ENCODE measurements at regions not wholly inside any gene's neighbourhood (a gene's known extent, or its start where the extent isn't known, plus 50 kb on each side); places are given as distances from the start of the nearest gene placed in this dataset.

DNA sequence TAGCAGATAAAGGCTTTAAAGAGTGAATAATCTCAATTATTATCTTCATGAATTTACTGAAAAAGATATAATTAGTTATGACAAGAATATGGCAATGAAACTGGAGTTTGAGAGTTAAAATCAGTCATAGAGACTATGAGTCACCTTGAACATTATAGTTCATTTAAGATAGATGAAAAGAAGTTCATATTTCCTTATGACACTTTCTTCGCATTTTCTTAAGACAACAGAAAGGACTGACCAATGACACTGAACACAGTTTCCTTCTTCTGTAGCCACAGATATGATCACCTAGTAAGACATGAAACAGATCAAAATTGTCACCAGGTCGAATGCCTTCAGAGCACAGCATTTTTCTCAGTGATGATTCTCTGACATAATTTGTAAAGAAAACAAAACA, 202.1 kb downstream of the KLF12 start:
- no peak overlapping the region for H3K27ac Mint-ChIP-seq (ENCODE audit: unreplicated experiment)
- POLR2A ChIA-PET, result no interaction called here
- peaks cover 7% of the 10 kb centered on the region for H3K4me1 Mint-ChIP-seq (ENCODE audit: low read depth, unreplicated experiment)
- Histone ChIP-seq H3K36me3 (ENCODE audit: control insufficient read depth, insufficient read depth, low read length) (no peaks in the 10 kb centered on the region), H3K9me3 (no peaks in the 10 kb centered on the region), H3K4me1 (no peaks in the 10 kb centered on the region), H3K4me3 (ENCODE audit: low read depth, low read length) (no peak overlapping the region), H3K27me3 (replicated peaks; ENCODE audit: control insufficient read depth, insufficient read depth, low read length) (no peaks in the 10 kb centered on the region)
- intact Hi-C loops (cut with micrococcal nuclease; ENCODE audit: unreplicated experiment), result no loop called here
- no peak for DNase-seq
- no peaks in the 10 kb centered on the region for H3K9me3 Mint-ChIP-seq (ENCODE audit: unreplicated experiment)
- CTCF ChIA-PET, result no interaction called here
- BruUV-seq (replicated peaks), result no TSS peak
- no peaks in the 10 kb centered on the region for H3K27me3 Mint-ChIP-seq (ENCODE audit: insufficient read depth, unreplicated experiment)
- H3K36me3 Mint-ChIP-seq (ENCODE audit: insufficient read depth, unreplicated experiment), result no peaks in the 10 kb centered on the region
- H3K4me3 Mint-ChIP-seq (ENCODE audit: unreplicated experiment), result no peak overlapping the region
- TF ChIP-seq, protein P1, sequence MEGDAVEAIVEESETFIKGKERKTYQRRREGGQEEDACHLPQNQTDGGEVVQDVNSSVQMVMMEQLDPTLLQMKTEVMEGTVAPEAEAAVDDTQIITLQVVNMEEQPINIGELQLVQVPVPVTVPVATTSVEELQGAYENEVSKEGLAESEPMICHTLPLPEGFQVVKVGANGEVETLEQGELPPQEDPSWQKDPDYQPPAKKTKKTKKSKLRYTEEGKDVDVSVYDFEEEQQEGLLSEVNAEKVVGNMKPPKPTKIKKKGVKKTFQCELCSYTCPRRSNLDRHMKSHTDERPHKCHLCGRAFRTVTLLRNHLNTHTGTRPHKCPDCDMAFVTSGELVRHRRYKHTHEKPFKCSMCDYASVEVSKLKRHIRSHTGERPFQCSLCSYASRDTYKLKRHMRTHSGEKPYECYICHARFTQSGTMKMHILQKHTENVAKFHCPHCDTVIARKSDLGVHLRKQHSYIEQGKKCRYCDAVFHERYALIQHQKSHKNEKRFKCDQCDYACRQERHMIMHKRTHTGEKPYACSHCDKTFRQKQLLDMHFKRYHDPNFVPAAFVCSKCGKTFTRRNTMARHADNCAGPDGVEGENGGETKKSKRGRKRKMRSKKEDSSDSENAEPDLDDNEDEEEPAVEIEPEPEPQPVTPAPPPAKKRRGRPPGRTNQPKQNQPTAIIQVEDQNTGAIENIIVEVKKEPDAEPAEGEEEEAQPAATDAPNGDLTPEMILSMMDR (IDR thresholded peaks at IDR 0.05; ENCODE audit: insufficient read depth in 1 of 2, low read depth in 1 of 2, low read length in 1 of 2, severe bottlenecking in 1 of 2, unreplicated experiment in 1 of 2), result no peak

DNA sequence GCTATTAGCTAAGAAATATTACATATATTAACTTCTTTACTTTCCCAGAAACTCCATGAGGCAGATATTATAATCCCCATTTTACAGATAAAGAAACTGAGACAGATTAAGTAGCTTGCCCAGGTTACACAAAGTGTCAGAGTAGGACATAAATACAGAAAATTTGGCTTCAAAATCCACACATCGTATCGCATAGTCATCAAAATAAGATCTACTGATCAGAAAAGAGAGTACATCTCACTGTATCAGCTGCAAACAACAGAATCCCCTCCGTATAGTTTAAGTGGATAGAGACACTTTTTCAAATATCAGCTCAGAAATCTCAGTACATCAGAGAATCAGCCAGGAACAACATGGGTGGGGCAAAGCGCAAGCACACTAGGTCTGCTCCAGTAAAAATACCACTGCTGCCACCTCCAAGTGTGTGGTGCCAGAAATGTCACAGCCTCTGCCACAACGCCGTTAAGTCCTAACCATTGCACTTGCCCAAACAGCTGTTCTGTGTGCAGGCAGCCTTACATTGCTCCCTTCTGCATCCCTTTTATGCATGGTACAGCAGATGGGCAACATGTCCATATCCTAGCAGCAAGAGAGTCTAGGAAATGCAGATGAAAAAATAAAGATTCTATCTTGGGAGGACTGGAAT, 204.8 kb downstream of the KLF12 start:
- H3K9me3 ChIP-seq, result no peaks in the 10 kb centered on the region
- H3K4me3 ChIP-seq (ENCODE audit: low read depth, low read length), result no peak overlapping the region
- TF ChIP-seq, protein P1 (IDR thresholded peaks at IDR 0.05; ENCODE audit: insufficient read depth in 1 of 2, low read depth in 1 of 2, low read length in 1 of 2, severe bottlenecking in 1 of 2, unreplicated experiment in 1 of 2), result no peak
- DNase-seq, result no peak
- ChIA-PET CTCF (no interaction called here), POLR2A (no interaction called here)
- H3K9me3 Mint-ChIP-seq (ENCODE audit: unreplicated experiment), result no peaks in the 10 kb centered on the region
- H3K4me1 Mint-ChIP-seq (ENCODE audit: low read depth, unreplicated experiment), result peaks cover 4% of the 10 kb centered on the region
- H3K27me3 ChIP-seq (replicated peaks; ENCODE audit: control insufficient read depth, insufficient read depth, low read length), result no peaks in the 10 kb centered on the region
- no peak overlapping the region for H3K4me3 Mint-ChIP-seq (ENCODE audit: unreplicated experiment)
- no peak overlapping the region for H3K27ac Mint-ChIP-seq (ENCODE audit: unreplicated experiment)
- H3K36me3 Mint-ChIP-seq (ENCODE audit: insufficient read depth, unreplicated experiment), result no peaks in the 10 kb centered on the region
- H3K4me1 ChIP-seq, result no peaks in the 10 kb centered on the region
- H3K36me3 ChIP-seq (ENCODE audit: control insufficient read depth, insufficient read depth, low read length), result no peaks in the 10 kb centered on the region
- H3K27me3 Mint-ChIP-seq (ENCODE audit: insufficient read depth, unreplicated experiment), result no peaks in the 10 kb centered on the region
- intact Hi-C loops (cut with micrococcal nuclease; ENCODE audit: unreplicated experiment), result no loop called here
- BruUV-seq (replicated peaks), result no TSS peak

DNA sequence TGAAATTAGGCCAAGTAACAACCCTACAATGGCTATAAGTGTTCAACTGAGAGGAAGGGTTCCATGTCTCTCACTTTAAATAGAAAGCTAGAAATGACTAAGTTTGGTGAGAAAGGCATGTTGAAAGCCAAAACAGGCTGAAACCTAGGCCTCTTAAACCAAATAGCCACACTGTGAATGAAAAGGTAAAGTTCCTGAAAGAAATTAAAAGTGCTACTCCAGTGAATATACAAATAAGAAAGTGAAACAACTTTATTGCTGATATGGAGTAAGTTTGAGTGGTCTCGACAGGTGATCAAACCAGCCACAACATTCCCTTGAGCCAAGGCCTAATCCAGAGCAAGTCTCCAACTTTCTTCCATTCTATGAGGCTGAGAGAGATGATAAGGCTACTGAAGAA, 209.6 kb downstream of the KLF12 start:
- H3K27me3 Mint-ChIP-seq (ENCODE audit: insufficient read depth, unreplicated experiment), result no peaks in the 10 kb centered on the region
- H3K4me3 Mint-ChIP-seq (ENCODE audit: unreplicated experiment), result no peak overlapping the region
- CTCF ChIA-PET, result no interaction called here
- no peaks in the 10 kb centered on the region for H3K9me3 ChIP-seq
- no peaks in the 10 kb centered on the region for H3K9me3 Mint-ChIP-seq (ENCODE audit: unreplicated experiment)
- no peaks in the 10 kb centered on the region for H3K36me3 Mint-ChIP-seq (ENCODE audit: insufficient read depth, unreplicated experiment)
- H3K4me3 ChIP-seq (ENCODE audit: low read depth, low read length), result no peak overlapping the region
- H3K27me3 ChIP-seq (replicated peaks; ENCODE audit: control insufficient read depth, insufficient read depth, low read length), result no peaks in the 10 kb centered on the region
- TF ChIP-seq, protein P1 (IDR thresholded peaks at IDR 0.05; ENCODE audit: insufficient read depth in 1 of 2, low read depth in 1 of 2, low read length in 1 of 2, severe bottlenecking in 1 of 2, unreplicated experiment in 1 of 2), result no peak
- BruUV-seq (replicated peaks), result no TSS peak
- no peak overlapping the region for H3K27ac Mint-ChIP-seq (ENCODE audit: unreplicated experiment)
- intact Hi-C loops (cut with micrococcal nuclease; ENCODE audit: unreplicated experiment), result loop anchor here (5.0 kb wide), 1 partner anchor 172 kb away; no protein-coding TSS in a partner anchor
- POLR2A ChIA-PET, result no interaction called here
- H3K36me3 ChIP-seq (ENCODE audit: control insufficient read depth, insufficient read depth, low read length), result no peaks in the 10 kb centered on the region
- no peak for DNase-seq
- peaks cover 5% of the 10 kb centered on the region; the same call in 1 of the 2 replicates for H3K4me1 ChIP-seq
- peaks cover 18% of the 10 kb centered on the region for H3K4me1 Mint-ChIP-seq (ENCODE audit: low read depth, unreplicated experiment)

Data from Caco-2 (cell line).